ENCODE measurements at regions not wholly inside any gene's neighbourhood (a gene's known extent, or its start where the extent isn't known, plus 50 kb on each side); places are given as distances from the start of the nearest gene placed in this dataset.

GRCh38 chr1:243974451-243975292 is 76.4 kb upstream of the ZBTB18 start:
- no peak for TF ChIP-seq CTCF (IDR thresholded peaks at IDR 0.05; ENCODE audit: insufficient read depth, low read length)
- TF ChIP-seq REST (IDR thresholded peaks at IDR 0.05; ENCODE audit: insufficient replicate concordance, low read depth), result peak; percentile 92
- TF ChIP-seq GABPA (IDR thresholded peaks at IDR 0.05; ENCODE audit: low read depth), result no peak

Measured in HL-60 (cell line).